SK-N-SH (cell line): ENCODE measurements at regions not wholly inside any gene's neighbourhood (a gene's known extent, or its start where the extent isn't known, plus 50 kb on each side); places are given as distances from the start of the nearest gene placed in this dataset.

Experiments used
- CTCF ChIA-PET: fragments of 300-600, 350-600 bp; formaldehyde crosslinking; extraction: SDS; loops from one replicate; lab custom pipeline; 2021; lab: Yijun Ruan, JAX
- POLR2A ChIA-PET: fragments of 350-600 bp; sonication (Branson Sonifier 250); formaldehyde crosslinking; extraction: SDS; loops from one replicate; lab custom pipeline; 2020; ENCODE audit warnings: antibody characterized with exemption, inconsistent platforms; lab: Yijun Ruan, JAX
- DNase-seq: peaks from one replicate; pipeline ENCODE4 v3.0.0; 2012
- H2AFZ ChIP-seq: fragments of 200-600 bp; sonication (generic); 2 replicates; pipeline ENCODE4 v1.8.1; 2016; ENCODE audit warnings: antibody characterized with exemption, mild to moderate bottlenecking, low read depth
- H3F3A ChIP-seq: fragments of 200-600 bp; sonication (generic); replicated peaks from 2 replicates; pipeline ENCODE3; 2016; ENCODE audit warnings: antibody characterized with exemption, mild to moderate bottlenecking; ENCODE audit not compliant: insufficient read depth
- H3K27ac ChIP-seq, 2 experiments: fragments of 200-500 bp in 1 of 2; fragments of 200-600 bp in 1 of 2; sonication (Bioruptor generic) in 1 of 2; sonication (generic), shearing (Covaris generic) in 1 of 2; 2 replicates each; pipeline versions ENCODE4 v1.5.1 to v1.6.1; 2014 to 2016; ENCODE audit warnings: low read depth in 2 of 2, inconsistent platforms in 1 of 2, low read length in 1 of 2, mild to moderate bottlenecking in 1 of 2, mixed read lengths in 1 of 2
- H3K27me3 ChIP-seq: fragments of 200-600 bp; sonication (generic), shearing (Covaris generic); 2 replicates; pipeline ENCODE4 v1.6.1; 2016; ENCODE audit warnings: mixed run types; ENCODE audit not compliant: insufficient read depth
- H3K36me3 ChIP-seq, 2 experiments: fragments of 200-500 bp in 1 of 2; fragments of 200-600 bp in 1 of 2; sonication (Bioruptor generic) in 1 of 2; sonication (generic) in 1 of 2; replicated peaks in 1 of 2; 2 replicates each; pipeline versions ENCODE3 to v1.5.1; 2014 to 2016; ENCODE audit warnings: low read length in 1 of 2, mild to moderate bottlenecking in 1 of 2; ENCODE audit not compliant: insufficient read depth in 2 of 2, control insufficient read depth in 1 of 2
- H3K4me1 ChIP-seq, 2 experiments: fragments of 200-500 bp in 1 of 2; fragments of 200-600 bp in 1 of 2; sonication (Bioruptor generic) in 1 of 2; sonication (generic), shearing (Covaris generic) in 1 of 2; 2 replicates each; pipeline versions ENCODE4 v1.5.1 to v1.6.1; 2014 to 2016; ENCODE audit warnings: low read depth in 1 of 2, low read length in 1 of 2, mixed run types in 1 of 2; ENCODE audit not compliant: insufficient read depth in 2 of 2, control insufficient read depth in 1 of 2
- H3K4me2 ChIP-seq: fragments of 200-600 bp; sonication (generic), shearing (Covaris generic); 2 replicates; pipeline ENCODE4 v1.6.1; 2017; ENCODE audit warnings: mixed run types
- H3K4me3 ChIP-seq, 2 experiments: fragments of 200-500 bp in 1 of 2; fragments of 200-600 bp in 1 of 2; sonication (Bioruptor generic) in 1 of 2; sonication (generic), shearing (Covaris generic) in 1 of 2; 2 replicates each; pipeline versions ENCODE4 v1.5.1 to v1.8.1; 2014 to 2016; ENCODE audit warnings: low read depth in 2 of 2, inconsistent platforms in 1 of 2, low read length in 1 of 2, mild to moderate bottlenecking in 1 of 2, mixed read lengths in 1 of 2, moderate library complexity in 1 of 2
- H3K79me2 ChIP-seq: fragments of 200-600 bp; sonication (generic); 2 replicates; pipeline ENCODE4 v1.8.1; 2017; ENCODE audit warnings: mild to moderate bottlenecking; ENCODE audit not compliant: insufficient read depth
- H3K9ac ChIP-seq: fragments of 200-600 bp; sonication (generic); 2 replicates; pipeline ENCODE4 v1.6.1; 2017; ENCODE audit warnings: mixed run types
- H3K9me2 ChIP-seq: fragments of 200-600 bp; sonication (generic); 2 replicates; pipeline ENCODE4 v1.6.1; 2017; ENCODE audit warnings: mixed run types
- H3K9me3 ChIP-seq: fragments of 200-600 bp; sonication (generic); 2 replicates; pipeline ENCODE4 v1.6.1; 2017; ENCODE audit warnings: mixed run types, mild to moderate bottlenecking, moderate library complexity
- H4K20me1 ChIP-seq: fragments of 200-600 bp; sonication (generic); 2 replicates; pipeline ENCODE4 v1.6.1; 2017; ENCODE audit warnings: mild to moderate bottlenecking, mixed run types; ENCODE audit not compliant: insufficient read depth
- CTCF ChIP-seq: fragments of 200-600 bp; sonication (generic); IDR thresholded peaks from 2 replicates; pipeline ENCODE4 v1.6.1; 2017; ENCODE audit warnings: antibody characterized with exemption, mild to moderate bottlenecking, moderate library complexity
- ELF1 ChIP-seq: IDR thresholded peaks from 2 replicates; pipeline ENCODE4 v1.4.0; 2012
- GATA2 ChIP-seq: sonication (generic); formaldehyde crosslinking; IDR thresholded peaks from 2 replicates; pipeline ENCODE4 v1.5.0; 2020; ENCODE audit warnings: mild to moderate bottlenecking, missing genetic modification reagents
- POLR2AphosphoS5 ChIP-seq: IDR thresholded peaks from 2 replicates; pipeline ENCODE4 v1.6.1; 2012; ENCODE audit warnings: low read depth, low read length
- SIN3A ChIP-seq: IDR thresholded peaks from 2 replicates; pipeline ENCODE4 v1.6.1; 2012; ENCODE audit warnings: low read depth, mild to moderate bottlenecking, low read length, moderate library complexity, borderline replicate concordance
- WGBS: methylation state at CpG from one replicate; pipeline ENCODE4 v1.1.6; 2017; ENCODE audit warnings: low lambda C conversion rate; 5-methylcytosine and 5-hydroxymethylcytosine counted together
- TF ChIP-seq, protein P1 (sequence below): IDR thresholded peaks from 2 replicates; pipeline ENCODE4 v1.6.1; 2012; ENCODE audit warnings: mild to moderate bottlenecking, low read depth, low read length, moderate library complexity
- TF ChIP-seq, protein P2 (sequence below): IDR thresholded peaks from 2 replicates; pipeline ENCODE4 v1.4.0; 2012; ENCODE audit warnings: low read depth, borderline replicate concordance
- TF ChIP-seq, protein P3 (sequence below): fragments of 150-350 bp; IDR thresholded peaks from 2 replicates; pipeline ENCODE4 v1.6.1; 2017; ENCODE audit warnings: antibody characterized with exemption, low read length, low read depth, borderline replicate concordance

DNA sequence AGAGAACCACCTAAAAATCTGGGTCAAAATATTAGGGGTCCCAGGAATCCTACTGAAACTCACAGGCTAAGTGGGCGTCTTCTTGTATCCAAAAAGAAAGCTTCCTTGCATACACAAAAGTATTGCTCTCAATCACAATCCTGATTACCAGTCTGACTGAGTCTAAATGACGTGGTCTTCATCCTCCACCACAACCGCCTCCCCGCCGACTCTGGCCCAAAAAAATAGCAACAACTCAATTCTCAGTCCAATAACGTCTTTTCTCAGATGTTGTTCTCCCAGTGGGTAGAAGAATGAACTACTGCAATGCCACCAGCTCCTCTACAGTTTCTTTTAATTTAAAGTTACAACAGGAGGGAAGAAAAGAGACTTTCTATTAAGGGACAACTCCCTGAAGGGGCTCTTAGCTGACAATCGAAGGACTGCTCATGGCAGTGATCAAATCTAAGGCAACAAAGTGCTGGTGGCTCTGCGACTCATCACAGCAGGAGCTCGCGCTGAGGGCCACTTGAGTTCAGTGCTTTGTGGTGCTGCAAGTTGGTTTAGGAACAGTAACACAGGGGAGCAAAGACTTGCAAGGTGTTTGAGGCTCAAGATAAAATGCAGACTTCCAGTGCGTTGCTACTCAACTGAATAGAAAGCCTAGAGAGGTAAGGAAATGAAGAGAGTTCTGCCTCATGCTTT, 394.1 kb downstream of the BCAT1 start:
- H2AFZ ChIP-seq, result no peak overlapping the region
- ChIA-PET POLR2A (no interaction called here), CTCF (interaction anchor here (0.6 to 1.5 kb wide), 2 partner anchors 9 to 162 kb away, joined by 3 read pairs; no protein-coding TSS in a partner anchor)
- no peaks in the 10 kb centered on the region for H3K79me2 ChIP-seq
- DNase-seq, result no peak
- H3K9ac ChIP-seq, result no peak overlapping the region
- H3K36me3 ChIP-seq, result no peaks in the 10 kb centered on the region
- H3K27me3 ChIP-seq, result no peaks in the 10 kb centered on the region
- no peak overlapping the region for H3K27ac ChIP-seq
- no peaks in the 10 kb centered on the region for H3K9me2 ChIP-seq
- H3F3A ChIP-seq, result no peaks in the 10 kb centered on the region
- WGBS, result 65% methylated on average over 11 of the region's 11 CpGs
- H3K4me3 ChIP-seq, result no peak overlapping the region
- no peaks in the 10 kb centered on the region for H3K9me3 ChIP-seq
- no peak overlapping the region for H3K4me2 ChIP-seq
- TF ChIP-seq SIN3A, result no peak
- TF ChIP-seq, protein P1, sequence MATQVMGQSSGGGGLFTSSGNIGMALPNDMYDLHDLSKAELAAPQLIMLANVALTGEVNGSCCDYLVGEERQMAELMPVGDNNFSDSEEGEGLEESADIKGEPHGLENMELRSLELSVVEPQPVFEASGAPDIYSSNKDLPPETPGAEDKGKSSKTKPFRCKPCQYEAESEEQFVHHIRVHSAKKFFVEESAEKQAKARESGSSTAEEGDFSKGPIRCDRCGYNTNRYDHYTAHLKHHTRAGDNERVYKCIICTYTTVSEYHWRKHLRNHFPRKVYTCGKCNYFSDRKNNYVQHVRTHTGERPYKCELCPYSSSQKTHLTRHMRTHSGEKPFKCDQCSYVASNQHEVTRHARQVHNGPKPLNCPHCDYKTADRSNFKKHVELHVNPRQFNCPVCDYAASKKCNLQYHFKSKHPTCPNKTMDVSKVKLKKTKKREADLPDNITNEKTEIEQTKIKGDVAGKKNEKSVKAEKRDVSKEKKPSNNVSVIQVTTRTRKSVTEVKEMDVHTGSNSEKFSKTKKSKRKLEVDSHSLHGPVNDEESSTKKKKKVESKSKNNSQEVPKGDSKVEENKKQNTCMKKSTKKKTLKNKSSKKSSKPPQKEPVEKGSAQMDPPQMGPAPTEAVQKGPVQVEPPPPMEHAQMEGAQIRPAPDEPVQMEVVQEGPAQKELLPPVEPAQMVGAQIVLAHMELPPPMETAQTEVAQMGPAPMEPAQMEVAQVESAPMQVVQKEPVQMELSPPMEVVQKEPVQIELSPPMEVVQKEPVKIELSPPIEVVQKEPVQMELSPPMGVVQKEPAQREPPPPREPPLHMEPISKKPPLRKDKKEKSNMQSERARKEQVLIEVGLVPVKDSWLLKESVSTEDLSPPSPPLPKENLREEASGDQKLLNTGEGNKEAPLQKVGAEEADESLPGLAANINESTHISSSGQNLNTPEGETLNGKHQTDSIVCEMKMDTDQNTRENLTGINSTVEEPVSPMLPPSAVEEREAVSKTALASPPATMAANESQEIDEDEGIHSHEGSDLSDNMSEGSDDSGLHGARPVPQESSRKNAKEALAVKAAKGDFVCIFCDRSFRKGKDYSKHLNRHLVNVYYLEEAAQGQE, result no peak
- TF ChIP-seq ELF1, result no peak
- TF ChIP-seq, protein P2, sequence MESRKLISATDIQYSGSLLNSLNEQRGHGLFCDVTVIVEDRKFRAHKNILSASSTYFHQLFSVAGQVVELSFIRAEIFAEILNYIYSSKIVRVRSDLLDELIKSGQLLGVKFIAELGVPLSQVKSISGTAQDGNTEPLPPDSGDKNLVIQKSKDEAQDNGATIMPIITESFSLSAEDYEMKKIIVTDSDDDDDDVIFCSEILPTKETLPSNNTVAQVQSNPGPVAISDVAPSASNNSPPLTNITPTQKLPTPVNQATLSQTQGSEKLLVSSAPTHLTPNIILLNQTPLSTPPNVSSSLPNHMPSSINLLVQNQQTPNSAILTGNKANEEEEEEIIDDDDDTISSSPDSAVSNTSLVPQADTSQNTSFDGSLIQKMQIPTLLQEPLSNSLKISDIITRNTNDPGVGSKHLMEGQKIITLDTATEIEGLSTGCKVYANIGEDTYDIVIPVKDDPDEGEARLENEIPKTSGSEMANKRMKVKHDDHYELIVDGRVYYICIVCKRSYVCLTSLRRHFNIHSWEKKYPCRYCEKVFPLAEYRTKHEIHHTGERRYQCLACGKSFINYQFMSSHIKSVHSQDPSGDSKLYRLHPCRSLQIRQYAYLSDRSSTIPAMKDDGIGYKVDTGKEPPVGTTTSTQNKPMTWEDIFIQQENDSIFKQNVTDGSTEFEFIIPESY, result no peak
- no peak for TF ChIP-seq CTCF
- TF ChIP-seq POLR2AphosphoS5, result no peak
- TF ChIP-seq, protein P3, sequence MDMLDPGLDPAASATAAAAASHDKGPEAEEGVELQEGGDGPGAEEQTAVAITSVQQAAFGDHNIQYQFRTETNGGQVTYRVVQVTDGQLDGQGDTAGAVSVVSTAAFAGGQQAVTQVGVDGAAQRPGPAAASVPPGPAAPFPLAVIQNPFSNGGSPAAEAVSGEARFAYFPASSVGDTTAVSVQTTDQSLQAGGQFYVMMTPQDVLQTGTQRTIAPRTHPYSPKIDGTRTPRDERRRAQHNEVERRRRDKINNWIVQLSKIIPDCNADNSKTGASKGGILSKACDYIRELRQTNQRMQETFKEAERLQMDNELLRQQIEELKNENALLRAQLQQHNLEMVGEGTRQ, result no peak
- no peak for TF ChIP-seq GATA2 (CRISPR knock-in tag)
- no peaks in the 10 kb centered on the region; a peak in 2 of 4 replicates for H3K4me1 ChIP-seq
- H4K20me1 ChIP-seq, result no peaks in the 10 kb centered on the region
